HepG2 (cell line): ENCODE measurements at regions not wholly inside any gene's neighbourhood (a gene's known extent, or its start where the extent isn't known, plus 50 kb on each side); places are given as distances from the start of the nearest gene placed in this dataset.

ENCODE experiments used
- ATAC-seq: fragments of 200-7000 bp; cut with Tn5 transposase; 3 replicates; pipeline ENCODE4 v1.9.1; 2020; ENCODE audit warnings: mild to moderate bottlenecking, moderate library complexity
- BruUV-seq: library from RNA; stranded (reverse); fragments of 400-500 nt; replicated peaks from 2 replicates; lab custom pipeline; 2021; lab: Mats Ljungman, UMichigan
- CTCF ChIA-PET: fragments of 300-600 bp; formaldehyde crosslinking; extraction: SDS; loops from one replicate; lab custom pipeline; 2021; ENCODE audit warnings: low total read pairs, inconsistent platforms, low intra/inter-chr PET ratio; lab: Yijun Ruan, JAX
- POLR2A ChIA-PET: fragments of 350-600 bp; sonication (Branson Sonifier 250); formaldehyde crosslinking; loops from one replicate; lab custom pipeline; 2020; ENCODE audit warnings: antibody characterized with exemption, inconsistent platforms; lab: Yijun Ruan, JAX
- DNase-seq: peaks from one replicate; pipeline ENCODE4 v3.0.0-alpha.2; 2015; ENCODE audit warnings: low spot score
- FAIRE-seq: peaks from 3 replicates; lab custom pipeline; 2011; peaks lifted over from hg19 to GRCh38; lab: Jason Lieb, UNC
- H2AFZ ChIP-seq: one replicate; pipeline ENCODE4 v1.6.1; 2011; ENCODE audit warnings: low read length, inconsistent platforms
- H3K27ac ChIP-seq: fragments of 300-600 bp; 3 replicates; pipeline ENCODE4 v1.8.0; 2011; ENCODE audit warnings: mixed run types, mild to moderate bottlenecking, mixed read lengths, low read length, inconsistent platforms; ENCODE audit not compliant: insufficient read depth; ENCODE audit errors: extremely low read length
- H3K27me3 ChIP-seq, 2 experiments: fragments of 200-600 bp in 1 of 2; 2 replicates in 1 of 2; 3 replicates in 1 of 2; pipeline versions ENCODE4 v1.6.0 to v1.8.0; 2011; ENCODE audit warnings: low read length in 2 of 2, mild to moderate bottlenecking in 2 of 2, moderate library complexity in 2 of 2, inconsistent platforms in 1 of 2; ENCODE audit not compliant: insufficient read depth in 2 of 2, control insufficient read depth in 1 of 2
- H3K36me3 ChIP-seq, 2 experiments: fragments of 200-600 bp in 1 of 2; replicated peaks in 1 of 2; 2 replicates in 1 of 2; 3 replicates in 1 of 2; pipeline versions ENCODE4 v1.5.1 to v1.8.0; 2011; ENCODE audit warnings: low read length in 2 of 2, inconsistent platforms in 1 of 2; ENCODE audit not compliant: insufficient read depth in 2 of 2, control insufficient read depth in 1 of 2
- H3K4me1 ChIP-seq: 2 replicates; pipeline ENCODE4 v1.5.1; 2012; ENCODE audit warnings: low read length, inconsistent platforms; ENCODE audit not compliant: insufficient read depth
- H3K4me2 ChIP-seq: 2 replicates; pipeline ENCODE4 v1.6.0; 2011; ENCODE audit warnings: low read depth, low read length, inconsistent platforms
- H3K4me3 ChIP-seq, 3 experiments: fragments of 200-600 bp in 1 of 3; sonication (generic), shearing (Covaris generic) in 1 of 3; replicated peaks in 1 of 3; 2 replicates each; pipeline ENCODE4 v1.5.1; 2011 to 2016; ENCODE audit warnings: low read length in 3 of 3, inconsistent platforms in 2 of 3, low read depth in 2 of 3, mild to moderate bottlenecking in 2 of 3, control low read depth in 1 of 3, mixed read lengths in 1 of 3; ENCODE audit not compliant: insufficient read depth in 1 of 3
- H3K79me2 ChIP-seq: one replicate; pipeline ENCODE4 v1.6.1; 2011; ENCODE audit warnings: low read length, inconsistent platforms; ENCODE audit not compliant: insufficient read depth
- H3K9ac ChIP-seq: 2 replicates; pipeline ENCODE4 v1.6.0; 2011; ENCODE audit warnings: mild to moderate bottlenecking, low read depth, low read length, inconsistent platforms; ENCODE audit not compliant: insufficient read depth
- H3K9me3 ChIP-seq: 2 replicates; pipeline ENCODE4 v1.5.1; 2012; ENCODE audit warnings: mild to moderate bottlenecking, low read length
- H4K20me1 ChIP-seq: 2 replicates; pipeline ENCODE4 v1.6.0; 2011; ENCODE audit warnings: inconsistent platforms, mild to moderate bottlenecking, low read length, moderate library complexity; ENCODE audit not compliant: insufficient read depth
- HDAC2 ChIP-seq: sonication (generic); formaldehyde crosslinking; IDR thresholded peaks from 2 replicates; pipeline ENCODE4 v1.4.0; 2020; ENCODE audit warnings: missing genetic modification reagents
- KAT8 ChIP-seq: IDR thresholded peaks from 2 replicates; pipeline ENCODE4 v1.6.1; 2016; ENCODE audit warnings: missing genetic modification reagents, missing compliant biosample characterization
- RBM39 ChIP-seq: fragments of 200-400 bp; formaldehyde crosslinking; IDR thresholded peaks from one replicate; pipeline ENCODE4 v1.6.1; 2018; ENCODE audit warnings: antibody characterized with exemption, mild to moderate bottlenecking, low read depth, low read length; ENCODE audit not compliant: poor library complexity, severe bottlenecking
- ZNF446 ChIP-seq: sonication (generic); formaldehyde crosslinking; IDR thresholded peaks from 2 replicates; pipeline ENCODE4 v1.5.0; 2020; ENCODE audit warnings: mild to moderate bottlenecking, missing genetic modification reagents
- ZNF766 ChIP-seq: sonication (generic); formaldehyde crosslinking; IDR thresholded peaks from 2 replicates; pipeline ENCODE4 v1.5.0; 2020; ENCODE audit warnings: missing genetic modification reagents, borderline replicate concordance
- WGBS: methylation state at CpG from one replicate; pipeline ENCODE4 v1.1.6; 2017; ENCODE audit warnings: low lambda C conversion rate; 5-methylcytosine and 5-hydroxymethylcytosine counted together
- in situ Hi-C: cut with HindIII; loops from 2 replicates; pipeline ENCODE4 v1.10.0; 2017; ENCODE audit warnings: low pct_unique_long_range_greater_than_20kb; ENCODE audit not compliant: extremely low pct_ligation_motif_present
- intact Hi-C: fragments of 100-400 bp; cut with micrococcal nuclease; formaldehyde crosslinking; loops from one replicate; pipeline ENCODE4 v1.10.0; 2022; ENCODE audit not compliant: unreplicated experiment
- TF ChIP-seq, protein P1 (sequence below): sonication (generic); formaldehyde crosslinking; conservative IDR thresholded peaks from 2 replicates; pipeline ENCODE4 v1.4.0; 2020; ENCODE audit warnings: missing genetic modification reagents
- TF ChIP-seq, protein P2 (sequence below): sonication (generic); formaldehyde crosslinking; IDR thresholded peaks from 2 replicates; pipeline ENCODE4 v1.9.0; 2021; ENCODE audit warnings: missing genetic modification reagents, borderline replicate concordance
- TF ChIP-seq, protein P3 (sequence below): sonication (generic); formaldehyde crosslinking; IDR thresholded peaks from 2 replicates; pipeline ENCODE4 v1.4.0; 2020; ENCODE audit warnings: missing genetic modification reagents, borderline replicate concordance
- TF ChIP-seq, protein P4 (sequence below): sonication (generic); formaldehyde crosslinking; IDR thresholded peaks from 2 replicates; pipeline ENCODE4 v1.4.0; 2020; ENCODE audit warnings: missing genetic modification reagents
- TF ChIP-seq, protein P5 (sequence below): sonication (generic); formaldehyde crosslinking; IDR thresholded peaks from 2 replicates; pipeline ENCODE4 v1.8.1; 2023; ENCODE audit warnings: mild to moderate bottlenecking, missing genetic modification reagents

DNA sequence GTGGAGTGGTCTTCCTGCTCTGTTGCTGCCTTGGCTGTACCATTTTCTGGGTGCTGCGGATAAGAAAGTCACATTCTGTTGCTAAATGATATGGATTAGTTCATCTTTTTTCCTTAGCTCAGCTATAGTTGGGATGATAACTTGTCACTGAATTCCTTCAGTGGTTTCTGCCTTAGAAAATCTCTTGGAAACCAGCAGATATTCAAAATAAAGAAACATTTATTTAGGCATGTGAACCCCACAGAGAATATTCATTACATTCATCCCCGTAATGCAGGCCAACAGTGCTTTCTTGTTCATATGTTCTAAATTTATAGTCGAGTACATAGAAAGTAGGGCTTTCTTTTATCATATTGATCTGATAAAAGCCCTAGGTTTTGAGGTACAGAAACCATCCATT is 151.3 kb downstream of the CYB561 start:
- no peaks in the 10 kb centered on the region for H3K79me2 ChIP-seq
- POLR2A ChIA-PET, result no interaction called here
- FAIRE-seq, result no peak

More for the DNA sequence above, 151.3 kb downstream of the CYB561 start:
- H3K4me2 ChIP-seq, result no peak overlapping the region
- BruUV-seq, result no TSS peak
- H4K20me1 ChIP-seq, result no peaks in the 10 kb centered on the region
- intact Hi-C loops, result no loop called here
- no peak overlapping the region for H3K4me3 ChIP-seq
- no peaks in the 10 kb centered on the region for H3K27me3 ChIP-seq
- no peaks in the 10 kb centered on the region for H3K4me1 ChIP-seq
- WGBS, result 12% methylated on average over 3 of the region's 3 CpGs
- no peak overlapping the region for H3K27ac ChIP-seq
- ATAC-seq (no peak), DNase-seq (no peak)
- H3K9ac ChIP-seq, result no peak overlapping the region
- H3K9me3 ChIP-seq, result no peaks in the 10 kb centered on the region
- in situ Hi-C loops, result no loop called here
- TF ChIP-seq ZNF766 (CRISPR knock-in tag) (no peak), HDAC2 (CRISPR knock-in tag) (no peak), RBM39 (no peak), ZNF446 (CRISPR knock-in tag) (no peak), KAT8 (no peak)
- TF ChIP-seq, protein P1, sequence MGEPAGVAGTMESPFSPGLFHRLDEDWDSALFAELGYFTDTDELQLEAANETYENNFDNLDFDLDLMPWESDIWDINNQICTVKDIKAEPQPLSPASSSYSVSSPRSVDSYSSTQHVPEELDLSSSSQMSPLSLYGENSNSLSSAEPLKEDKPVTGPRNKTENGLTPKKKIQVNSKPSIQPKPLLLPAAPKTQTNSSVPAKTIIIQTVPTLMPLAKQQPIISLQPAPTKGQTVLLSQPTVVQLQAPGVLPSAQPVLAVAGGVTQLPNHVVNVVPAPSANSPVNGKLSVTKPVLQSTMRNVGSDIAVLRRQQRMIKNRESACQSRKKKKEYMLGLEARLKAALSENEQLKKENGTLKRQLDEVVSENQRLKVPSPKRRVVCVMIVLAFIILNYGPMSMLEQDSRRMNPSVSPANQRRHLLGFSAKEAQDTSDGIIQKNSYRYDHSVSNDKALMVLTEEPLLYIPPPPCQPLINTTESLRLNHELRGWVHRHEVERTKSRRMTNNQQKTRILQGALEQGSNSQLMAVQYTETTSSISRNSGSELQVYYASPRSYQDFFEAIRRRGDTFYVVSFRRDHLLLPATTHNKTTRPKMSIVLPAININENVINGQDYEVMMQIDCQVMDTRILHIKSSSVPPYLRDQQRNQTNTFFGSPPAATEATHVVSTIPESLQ, result no peak
- TF ChIP-seq, protein P2, sequence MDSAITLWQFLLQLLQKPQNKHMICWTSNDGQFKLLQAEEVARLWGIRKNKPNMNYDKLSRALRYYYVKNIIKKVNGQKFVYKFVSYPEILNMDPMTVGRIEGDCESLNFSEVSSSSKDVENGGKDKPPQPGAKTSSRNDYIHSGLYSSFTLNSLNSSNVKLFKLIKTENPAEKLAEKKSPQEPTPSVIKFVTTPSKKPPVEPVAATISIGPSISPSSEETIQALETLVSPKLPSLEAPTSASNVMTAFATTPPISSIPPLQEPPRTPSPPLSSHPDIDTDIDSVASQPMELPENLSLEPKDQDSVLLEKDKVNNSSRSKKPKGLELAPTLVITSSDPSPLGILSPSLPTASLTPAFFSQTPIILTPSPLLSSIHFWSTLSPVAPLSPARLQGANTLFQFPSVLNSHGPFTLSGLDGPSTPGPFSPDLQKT (CRISPR knock-in tag), result no peak
- TF ChIP-seq, protein P3, sequence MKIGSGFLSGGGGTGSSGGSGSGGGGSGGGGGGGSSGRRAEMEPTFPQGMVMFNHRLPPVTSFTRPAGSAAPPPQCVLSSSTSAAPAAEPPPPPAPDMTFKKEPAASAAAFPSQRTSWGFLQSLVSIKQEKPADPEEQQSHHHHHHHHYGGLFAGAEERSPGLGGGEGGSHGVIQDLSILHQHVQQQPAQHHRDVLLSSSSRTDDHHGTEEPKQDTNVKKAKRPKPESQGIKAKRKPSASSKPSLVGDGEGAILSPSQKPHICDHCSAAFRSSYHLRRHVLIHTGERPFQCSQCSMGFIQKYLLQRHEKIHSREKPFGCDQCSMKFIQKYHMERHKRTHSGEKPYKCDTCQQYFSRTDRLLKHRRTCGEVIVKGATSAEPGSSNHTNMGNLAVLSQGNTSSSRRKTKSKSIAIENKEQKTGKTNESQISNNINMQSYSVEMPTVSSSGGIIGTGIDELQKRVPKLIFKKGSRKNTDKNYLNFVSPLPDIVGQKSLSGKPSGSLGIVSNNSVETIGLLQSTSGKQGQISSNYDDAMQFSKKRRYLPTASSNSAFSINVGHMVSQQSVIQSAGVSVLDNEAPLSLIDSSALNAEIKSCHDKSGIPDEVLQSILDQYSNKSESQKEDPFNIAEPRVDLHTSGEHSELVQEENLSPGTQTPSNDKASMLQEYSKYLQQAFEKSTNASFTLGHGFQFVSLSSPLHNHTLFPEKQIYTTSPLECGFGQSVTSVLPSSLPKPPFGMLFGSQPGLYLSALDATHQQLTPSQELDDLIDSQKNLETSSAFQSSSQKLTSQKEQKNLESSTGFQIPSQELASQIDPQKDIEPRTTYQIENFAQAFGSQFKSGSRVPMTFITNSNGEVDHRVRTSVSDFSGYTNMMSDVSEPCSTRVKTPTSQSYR (CRISPR knock-in tag), result no peak
- TF ChIP-seq, protein P4, sequence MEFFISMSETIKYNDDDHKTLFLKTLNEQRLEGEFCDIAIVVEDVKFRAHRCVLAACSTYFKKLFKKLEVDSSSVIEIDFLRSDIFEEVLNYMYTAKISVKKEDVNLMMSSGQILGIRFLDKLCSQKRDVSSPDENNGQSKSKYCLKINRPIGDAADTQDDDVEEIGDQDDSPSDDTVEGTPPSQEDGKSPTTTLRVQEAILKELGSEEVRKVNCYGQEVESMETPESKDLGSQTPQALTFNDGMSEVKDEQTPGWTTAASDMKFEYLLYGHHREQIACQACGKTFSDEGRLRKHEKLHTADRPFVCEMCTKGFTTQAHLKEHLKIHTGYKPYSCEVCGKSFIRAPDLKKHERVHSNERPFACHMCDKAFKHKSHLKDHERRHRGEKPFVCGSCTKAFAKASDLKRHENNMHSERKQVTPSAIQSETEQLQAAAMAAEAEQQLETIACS (CRISPR knock-in tag), result no peak
- TF ChIP-seq, protein P5, sequence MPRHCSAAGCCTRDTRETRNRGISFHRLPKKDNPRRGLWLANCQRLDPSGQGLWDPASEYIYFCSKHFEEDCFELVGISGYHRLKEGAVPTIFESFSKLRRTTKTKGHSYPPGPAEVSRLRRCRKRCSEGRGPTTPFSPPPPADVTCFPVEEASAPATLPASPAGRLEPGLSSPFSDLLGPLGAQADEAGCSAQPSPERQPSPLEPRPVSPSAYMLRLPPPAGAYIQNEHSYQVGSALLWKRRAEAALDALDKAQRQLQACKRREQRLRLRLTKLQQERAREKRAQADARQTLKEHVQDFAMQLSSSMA (CRISPR knock-in tag), result no peak
- CTCF ChIA-PET, result no interaction called here
- H3K36me3 ChIP-seq, result no peaks in the 10 kb centered on the region
- no peak overlapping the region for H2AFZ ChIP-seq
